Hepatocyte (in vitro differentiated cells): ENCODE measurements at regions not wholly inside any gene's neighbourhood (a gene's known extent, or its start where the extent isn't known, plus 50 kb on each side); places are given as distances from the start of the nearest gene placed in this dataset.

Source experiments
- CTCF ChIP-seq: fragments of 200-600 bp; sonication (generic); IDR thresholded peaks from 2 replicates; pipeline ENCODE4 v1.5.1; 2016; ENCODE audit warnings: antibody characterized with exemption, mild to moderate bottlenecking; ENCODE audit not compliant: poor library complexity
- EZH2 ChIP-seq: fragments of 200-600 bp; sonication (generic); IDR thresholded peaks from 2 replicates; pipeline ENCODE4 v1.6.1; 2016; ENCODE audit warnings: antibody characterized with exemption, mild to moderate bottlenecking, borderline replicate concordance

GRCh38 chr10:78684947-78685346 lies 383.8 kb upstream of the ZMIZ1 start:
- no peak for TF ChIP-seq CTCF
- TF ChIP-seq EZH2 = no peak
